Liver (tissue), 3 donors: ENCODE measurements at regions not wholly inside any gene's neighbourhood (a gene's known extent, or its start where the extent isn't known, plus 50 kb on each side); places are given as distances from the start of the nearest gene placed in this dataset.

Experiments
- ATF3 ChIP-seq: IDR thresholded peaks from 2 replicates; pipeline ENCODE4 v1.6.1; 2016; ENCODE audit warnings: antibody characterized with exemption
- EGR1 ChIP-seq, 2 donors: IDR thresholded peaks; 2 replicates each; pipeline ENCODE4 v1.6.1; 2016 to 2018; ENCODE audit warnings: antibody characterized with exemption in 2 of 2, low read depth in 2 of 2
- GABPA ChIP-seq, 2 donors: IDR thresholded peaks in 1 of 2; conservative IDR thresholded peaks in 1 of 2; 2 replicates each; pipeline ENCODE4 v1.6.1; 2016; ENCODE audit warnings: antibody characterized with exemption in 2 of 2, mild to moderate bottlenecking in 1 of 2, moderate library complexity in 1 of 2
- NR2F2 ChIP-seq: IDR thresholded peaks from 2 replicates; pipeline ENCODE4 v1.6.1; 2016; ENCODE audit warnings: antibody characterized with exemption
- RAD21 ChIP-seq, 2 donors: IDR thresholded peaks; 2 replicates each; pipeline ENCODE4 v1.6.1; 2016; ENCODE audit warnings: antibody characterized with exemption in 2 of 2, mild to moderate bottlenecking in 2 of 2
- TAF1 ChIP-seq: conservative IDR thresholded peaks from 2 replicates; pipeline ENCODE4 v1.6.1; 2016; ENCODE audit warnings: antibody characterized with exemption, mild to moderate bottlenecking
- YY1 ChIP-seq: IDR thresholded peaks from 2 replicates; pipeline ENCODE4 v1.6.1; 2016; ENCODE audit warnings: antibody characterized with exemption, mild to moderate bottlenecking
- TF ChIP-seq, protein P1 (sequence below): fragments of 150-350 bp; IDR thresholded peaks from 2 replicates; pipeline ENCODE4 v1.5.1; 2017; ENCODE audit warnings: improper control_type of control experiment, low read depth, low read length; ENCODE audit not compliant: missing input control
- TF ChIP-seq, protein P2 (sequence below): IDR thresholded peaks from 2 replicates; pipeline ENCODE4 v1.6.1; 2016; ENCODE audit warnings: antibody characterized with exemption, mild to moderate bottlenecking
- donor health status: healthy.
- donor health status: healthy.

GRCh38 chr3:25171118-25171807 lies 256.8 kb upstream of the RARB start:
- TF ChIP-seq, protein P1, sequence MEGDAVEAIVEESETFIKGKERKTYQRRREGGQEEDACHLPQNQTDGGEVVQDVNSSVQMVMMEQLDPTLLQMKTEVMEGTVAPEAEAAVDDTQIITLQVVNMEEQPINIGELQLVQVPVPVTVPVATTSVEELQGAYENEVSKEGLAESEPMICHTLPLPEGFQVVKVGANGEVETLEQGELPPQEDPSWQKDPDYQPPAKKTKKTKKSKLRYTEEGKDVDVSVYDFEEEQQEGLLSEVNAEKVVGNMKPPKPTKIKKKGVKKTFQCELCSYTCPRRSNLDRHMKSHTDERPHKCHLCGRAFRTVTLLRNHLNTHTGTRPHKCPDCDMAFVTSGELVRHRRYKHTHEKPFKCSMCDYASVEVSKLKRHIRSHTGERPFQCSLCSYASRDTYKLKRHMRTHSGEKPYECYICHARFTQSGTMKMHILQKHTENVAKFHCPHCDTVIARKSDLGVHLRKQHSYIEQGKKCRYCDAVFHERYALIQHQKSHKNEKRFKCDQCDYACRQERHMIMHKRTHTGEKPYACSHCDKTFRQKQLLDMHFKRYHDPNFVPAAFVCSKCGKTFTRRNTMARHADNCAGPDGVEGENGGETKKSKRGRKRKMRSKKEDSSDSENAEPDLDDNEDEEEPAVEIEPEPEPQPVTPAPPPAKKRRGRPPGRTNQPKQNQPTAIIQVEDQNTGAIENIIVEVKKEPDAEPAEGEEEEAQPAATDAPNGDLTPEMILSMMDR: no peak
- TF ChIP-seq ATF3: no peak
- TF ChIP-seq EGR1 (IDR thresholded peaks at IDR 0.05; ENCODE audit: low read depth in 2 of 2): no peak
- no peak for TF ChIP-seq RAD21 (IDR thresholded peaks at IDR 0.05)
- TF ChIP-seq TAF1: no peak
- no peak for TF ChIP-seq YY1
- TF ChIP-seq, protein P2, sequence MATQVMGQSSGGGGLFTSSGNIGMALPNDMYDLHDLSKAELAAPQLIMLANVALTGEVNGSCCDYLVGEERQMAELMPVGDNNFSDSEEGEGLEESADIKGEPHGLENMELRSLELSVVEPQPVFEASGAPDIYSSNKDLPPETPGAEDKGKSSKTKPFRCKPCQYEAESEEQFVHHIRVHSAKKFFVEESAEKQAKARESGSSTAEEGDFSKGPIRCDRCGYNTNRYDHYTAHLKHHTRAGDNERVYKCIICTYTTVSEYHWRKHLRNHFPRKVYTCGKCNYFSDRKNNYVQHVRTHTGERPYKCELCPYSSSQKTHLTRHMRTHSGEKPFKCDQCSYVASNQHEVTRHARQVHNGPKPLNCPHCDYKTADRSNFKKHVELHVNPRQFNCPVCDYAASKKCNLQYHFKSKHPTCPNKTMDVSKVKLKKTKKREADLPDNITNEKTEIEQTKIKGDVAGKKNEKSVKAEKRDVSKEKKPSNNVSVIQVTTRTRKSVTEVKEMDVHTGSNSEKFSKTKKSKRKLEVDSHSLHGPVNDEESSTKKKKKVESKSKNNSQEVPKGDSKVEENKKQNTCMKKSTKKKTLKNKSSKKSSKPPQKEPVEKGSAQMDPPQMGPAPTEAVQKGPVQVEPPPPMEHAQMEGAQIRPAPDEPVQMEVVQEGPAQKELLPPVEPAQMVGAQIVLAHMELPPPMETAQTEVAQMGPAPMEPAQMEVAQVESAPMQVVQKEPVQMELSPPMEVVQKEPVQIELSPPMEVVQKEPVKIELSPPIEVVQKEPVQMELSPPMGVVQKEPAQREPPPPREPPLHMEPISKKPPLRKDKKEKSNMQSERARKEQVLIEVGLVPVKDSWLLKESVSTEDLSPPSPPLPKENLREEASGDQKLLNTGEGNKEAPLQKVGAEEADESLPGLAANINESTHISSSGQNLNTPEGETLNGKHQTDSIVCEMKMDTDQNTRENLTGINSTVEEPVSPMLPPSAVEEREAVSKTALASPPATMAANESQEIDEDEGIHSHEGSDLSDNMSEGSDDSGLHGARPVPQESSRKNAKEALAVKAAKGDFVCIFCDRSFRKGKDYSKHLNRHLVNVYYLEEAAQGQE: no peak
- no peak for TF ChIP-seq NR2F2
- no peak for TF ChIP-seq GABPA (IDR thresholded peaks at IDR 0.05 in 1 of 2, conservative IDR thresholded peaks at IDR 0.05 in 1 of 2)
